GM23338 (cell line): ENCODE measurements at regions not wholly inside any gene's neighbourhood (a gene's known extent, or its start where the extent isn't known, plus 50 kb on each side); places are given as distances from the start of the nearest gene placed in this dataset.

Experiments used
- ATAC-seq: fragments of 200-7000 bp; cut with Tn5 transposase; 3 replicates; pipeline ENCODE4 v1.9.1; 2020
- DNase-seq: peaks from one replicate; pipeline ENCODE4 v3.0.0-alpha.2; 2015; ENCODE audit warnings: low spot score
- H2AFZ ChIP-seq: fragments of 200-600 bp; sonication (generic); 2 replicates; pipeline ENCODE4 v1.8.0; 2016; ENCODE audit warnings: antibody characterized with exemption, mild to moderate bottlenecking, moderate library complexity
- H3F3A ChIP-seq: fragments of 200-600 bp; sonication (generic); replicated peaks from 2 replicates; pipeline ENCODE4 v1.8.0; 2017; ENCODE audit warnings: antibody characterized with exemption, mixed run types, low read depth
- H3K27ac ChIP-seq: fragments of 200-600 bp; sonication (generic); 2 replicates; pipeline ENCODE4 v1.6.1; 2016; ENCODE audit warnings: low read depth
- H3K27me3 ChIP-seq: fragments of 200-600 bp; sonication (generic); 2 replicates; pipeline ENCODE4 v1.8.0; 2016; ENCODE audit warnings: mild to moderate bottlenecking, mixed run types, moderate library complexity; ENCODE audit not compliant: insufficient read depth
- H3K36me3 ChIP-seq: fragments of 200-600 bp; sonication (generic); 2 replicates; pipeline ENCODE4 v1.8.0; 2016; ENCODE audit warnings: mild to moderate bottlenecking; ENCODE audit not compliant: insufficient read depth
- H3K4me1 ChIP-seq: fragments of 200-600 bp; sonication (generic); 2 replicates; pipeline ENCODE4 v1.8.0; 2016; ENCODE audit warnings: mild to moderate bottlenecking, moderate library complexity; ENCODE audit not compliant: insufficient read depth
- H3K4me2 ChIP-seq: fragments of 200-600 bp; sonication (generic); 2 replicates; pipeline ENCODE4 v1.7.1; 2017; ENCODE audit warnings: mixed run types
- H3K4me3 ChIP-seq: fragments of 200-600 bp; sonication (generic); 2 replicates; pipeline ENCODE4 v1.6.1; 2016; ENCODE audit warnings: mixed run types
- H3K79me2 ChIP-seq: fragments of 200-600 bp; sonication (generic); replicated peaks from 2 replicates; pipeline ENCODE4 v1.8.0; 2017; ENCODE audit warnings: mild to moderate bottlenecking; ENCODE audit not compliant: insufficient read depth
- H3K9me2 ChIP-seq: fragments of 200-600 bp; sonication (generic); 2 replicates; pipeline ENCODE4 v1.8.0; 2017; ENCODE audit not compliant: insufficient read depth
- H4K20me1 ChIP-seq: fragments of 200-600 bp; sonication (generic); replicated peaks from 2 replicates; pipeline ENCODE4 v1.8.0; 2017; ENCODE audit warnings: mild to moderate bottlenecking; ENCODE audit not compliant: insufficient read depth
- H3K27ac Mint-ChIP-seq: 2 replicates; pipeline ENCODE4 v1.8.0; 2020; ENCODE audit warnings: inconsistent platforms, mild to moderate bottlenecking, moderate library complexity, mixed read lengths
- H3K27me3 Mint-ChIP-seq: 3 replicates; pipeline ENCODE4 v1.8.0; 2022; ENCODE audit warnings: low read depth, mild to moderate bottlenecking, moderate library complexity, mixed read lengths, inconsistent platforms; ENCODE audit not compliant: insufficient read depth, poor library complexity
- H3K36me3 Mint-ChIP-seq: 3 replicates; pipeline ENCODE4 v1.8.0; 2021; ENCODE audit warnings: low read depth, mild to moderate bottlenecking, inconsistent platforms, moderate library complexity, mixed read lengths
- H3K4me1 Mint-ChIP-seq: 3 replicates; pipeline ENCODE4 v1.8.0; 2020; ENCODE audit warnings: mild to moderate bottlenecking, inconsistent platforms, mixed read lengths
- H3K4me3 Mint-ChIP-seq: 3 replicates; pipeline ENCODE4 v1.8.0; 2021; ENCODE audit warnings: moderate library complexity, mild to moderate bottlenecking, inconsistent platforms, mixed read lengths
- H3K9me3 Mint-ChIP-seq: 3 replicates; pipeline ENCODE4 v1.8.0; 2020; ENCODE audit warnings: moderate library complexity, mild to moderate bottlenecking, inconsistent platforms, mixed read lengths
- CREB1 ChIP-seq: fragments of 250-450 bp; sonication (Bioruptor Pico); IDR thresholded peaks from 2 replicates; pipeline ENCODE4 v1.5.0; 2020; ENCODE audit warnings: low read depth, mild to moderate bottlenecking, moderate library complexity
- EZH2 ChIP-seq: fragments of 200-600 bp; sonication (generic); IDR thresholded peaks from one replicate; pipeline ENCODE4 v1.8.0; 2017; ENCODE audit warnings: antibody characterized with exemption, mild to moderate bottlenecking, low read depth; ENCODE audit not compliant: unreplicated experiment
- EZH2phosphoT487 ChIP-seq: fragments of 200-600 bp; sonication (generic); IDR thresholded peaks from one replicate; pipeline ENCODE4 v1.8.1; 2018; ENCODE audit warnings: antibody characterized with exemption; ENCODE audit not compliant: unreplicated experiment
- JUNB ChIP-seq: IDR thresholded peaks from one replicate; pipeline ENCODE4 v1.6.1; 2016; ENCODE audit warnings: antibody characterized with exemption; ENCODE audit not compliant: unreplicated experiment
- NANOG ChIP-seq: IDR thresholded peaks from 2 replicates; pipeline ENCODE4 v1.6.1; 2016; ENCODE audit warnings: antibody characterized with exemption, borderline replicate concordance
- POLR2AphosphoS5 ChIP-seq: IDR thresholded peaks from 2 replicates; pipeline ENCODE4 v1.6.1; 2016; ENCODE audit warnings: antibody characterized with exemption, low read depth
- STAT1 ChIP-seq: IDR thresholded peaks from one replicate; pipeline ENCODE4 v1.6.1; 2016; ENCODE audit warnings: antibody characterized with exemption; ENCODE audit not compliant: unreplicated experiment
- ZNF114 ChIP-seq: fragments of 250-450 bp; sonication (Bioruptor Pico); IDR thresholded peaks from 2 replicates; pipeline ENCODE4 v1.5.0; 2020; ENCODE audit warnings: mild to moderate bottlenecking, moderate library complexity
- ZNF331 ChIP-seq: fragments of 250-450 bp; sonication (Bioruptor Pico); IDR thresholded peaks from 2 replicates; pipeline ENCODE4 v1.5.0; 2020; ENCODE audit warnings: low read depth, mild to moderate bottlenecking, moderate library complexity
- TF ChIP-seq, protein P1 (sequence below): fragments of 250-450 bp; sonication (Bioruptor Pico); IDR thresholded peaks from 2 replicates; pipeline ENCODE4 v1.5.0; 2020; ENCODE audit warnings: mild to moderate bottlenecking, moderate library complexity
- TF ChIP-seq, protein P2 (sequence below): IDR thresholded peaks from 2 replicates; pipeline ENCODE4 v1.6.1; 2016; ENCODE audit warnings: antibody characterized with exemption
- TF ChIP-seq, protein P3 (sequence below), 2 experiments: fragments of 200-600 bp in 1 of 2; sonication (generic) in 1 of 2; conservative IDR thresholded peaks; 2 replicates each; pipeline versions ENCODE4 v1.5.1 to v1.6.1; 2016 to 2017; ENCODE audit warnings: antibody characterized with exemption in 2 of 2, low read depth in 2 of 2, mild to moderate bottlenecking in 2 of 2, moderate library complexity in 1 of 2
- TF ChIP-seq, protein P4 (sequence below): IDR thresholded peaks from one replicate; pipeline ENCODE4 v1.6.1; 2018; ENCODE audit warnings: antibody characterized with exemption; ENCODE audit not compliant: unreplicated experiment

DNA sequence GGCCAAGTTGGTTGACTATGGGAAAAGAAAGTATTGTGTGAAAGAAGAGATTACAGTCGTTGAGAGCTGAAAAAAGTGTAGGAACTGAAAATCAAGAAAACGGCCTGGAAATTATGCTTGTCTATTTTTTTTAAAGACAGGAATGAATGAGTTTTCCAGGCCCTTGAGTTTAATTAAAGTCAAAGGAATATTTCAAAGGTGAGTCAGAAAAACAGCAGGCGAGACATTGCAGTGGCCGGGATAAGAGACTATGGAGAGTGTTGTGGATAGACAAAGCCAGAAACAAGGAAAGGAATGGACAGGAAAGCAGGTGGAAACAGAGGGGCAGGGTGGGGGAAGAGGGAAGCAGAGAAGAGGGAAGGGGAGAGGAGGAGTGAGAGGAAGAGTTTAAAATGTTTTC, 275.1 kb upstream of the LRTM1 start:
- Histone ChIP-seq H2AFZ (no peak overlapping the region), H3K4me3 (no peak overlapping the region), H3F3A (no peaks in the 10 kb centered on the region), H3K27ac (no peak overlapping the region), H3K79me2 (no peaks in the 10 kb centered on the region), H3K4me1 (peaks cover 10% of the 10 kb centered on the region; the same call in 1 of the 2 replicates), H3K4me2 (no peak overlapping the region), H3K9me2 (peaks cover 9% of the 10 kb centered on the region; the same call in 1 of the 2 replicates), H3K36me3 (no peaks in the 10 kb centered on the region), H4K20me1 (no peaks in the 10 kb centered on the region), H3K27me3 (no peaks in the 10 kb centered on the region)
- Mint-ChIP-seq H3K36me3 (no peaks in the 10 kb centered on the region), H3K4me3 (no peak overlapping the region), H3K27ac (no peak overlapping the region), H3K9me3 (no peaks in the 10 kb centered on the region), H3K27me3 (peaks cover 2% of the 10 kb centered on the region), H3K4me1 (peaks cover 17% of the 10 kb centered on the region)
- DNase-seq, result no peak
- TF ChIP-seq, protein P1, sequence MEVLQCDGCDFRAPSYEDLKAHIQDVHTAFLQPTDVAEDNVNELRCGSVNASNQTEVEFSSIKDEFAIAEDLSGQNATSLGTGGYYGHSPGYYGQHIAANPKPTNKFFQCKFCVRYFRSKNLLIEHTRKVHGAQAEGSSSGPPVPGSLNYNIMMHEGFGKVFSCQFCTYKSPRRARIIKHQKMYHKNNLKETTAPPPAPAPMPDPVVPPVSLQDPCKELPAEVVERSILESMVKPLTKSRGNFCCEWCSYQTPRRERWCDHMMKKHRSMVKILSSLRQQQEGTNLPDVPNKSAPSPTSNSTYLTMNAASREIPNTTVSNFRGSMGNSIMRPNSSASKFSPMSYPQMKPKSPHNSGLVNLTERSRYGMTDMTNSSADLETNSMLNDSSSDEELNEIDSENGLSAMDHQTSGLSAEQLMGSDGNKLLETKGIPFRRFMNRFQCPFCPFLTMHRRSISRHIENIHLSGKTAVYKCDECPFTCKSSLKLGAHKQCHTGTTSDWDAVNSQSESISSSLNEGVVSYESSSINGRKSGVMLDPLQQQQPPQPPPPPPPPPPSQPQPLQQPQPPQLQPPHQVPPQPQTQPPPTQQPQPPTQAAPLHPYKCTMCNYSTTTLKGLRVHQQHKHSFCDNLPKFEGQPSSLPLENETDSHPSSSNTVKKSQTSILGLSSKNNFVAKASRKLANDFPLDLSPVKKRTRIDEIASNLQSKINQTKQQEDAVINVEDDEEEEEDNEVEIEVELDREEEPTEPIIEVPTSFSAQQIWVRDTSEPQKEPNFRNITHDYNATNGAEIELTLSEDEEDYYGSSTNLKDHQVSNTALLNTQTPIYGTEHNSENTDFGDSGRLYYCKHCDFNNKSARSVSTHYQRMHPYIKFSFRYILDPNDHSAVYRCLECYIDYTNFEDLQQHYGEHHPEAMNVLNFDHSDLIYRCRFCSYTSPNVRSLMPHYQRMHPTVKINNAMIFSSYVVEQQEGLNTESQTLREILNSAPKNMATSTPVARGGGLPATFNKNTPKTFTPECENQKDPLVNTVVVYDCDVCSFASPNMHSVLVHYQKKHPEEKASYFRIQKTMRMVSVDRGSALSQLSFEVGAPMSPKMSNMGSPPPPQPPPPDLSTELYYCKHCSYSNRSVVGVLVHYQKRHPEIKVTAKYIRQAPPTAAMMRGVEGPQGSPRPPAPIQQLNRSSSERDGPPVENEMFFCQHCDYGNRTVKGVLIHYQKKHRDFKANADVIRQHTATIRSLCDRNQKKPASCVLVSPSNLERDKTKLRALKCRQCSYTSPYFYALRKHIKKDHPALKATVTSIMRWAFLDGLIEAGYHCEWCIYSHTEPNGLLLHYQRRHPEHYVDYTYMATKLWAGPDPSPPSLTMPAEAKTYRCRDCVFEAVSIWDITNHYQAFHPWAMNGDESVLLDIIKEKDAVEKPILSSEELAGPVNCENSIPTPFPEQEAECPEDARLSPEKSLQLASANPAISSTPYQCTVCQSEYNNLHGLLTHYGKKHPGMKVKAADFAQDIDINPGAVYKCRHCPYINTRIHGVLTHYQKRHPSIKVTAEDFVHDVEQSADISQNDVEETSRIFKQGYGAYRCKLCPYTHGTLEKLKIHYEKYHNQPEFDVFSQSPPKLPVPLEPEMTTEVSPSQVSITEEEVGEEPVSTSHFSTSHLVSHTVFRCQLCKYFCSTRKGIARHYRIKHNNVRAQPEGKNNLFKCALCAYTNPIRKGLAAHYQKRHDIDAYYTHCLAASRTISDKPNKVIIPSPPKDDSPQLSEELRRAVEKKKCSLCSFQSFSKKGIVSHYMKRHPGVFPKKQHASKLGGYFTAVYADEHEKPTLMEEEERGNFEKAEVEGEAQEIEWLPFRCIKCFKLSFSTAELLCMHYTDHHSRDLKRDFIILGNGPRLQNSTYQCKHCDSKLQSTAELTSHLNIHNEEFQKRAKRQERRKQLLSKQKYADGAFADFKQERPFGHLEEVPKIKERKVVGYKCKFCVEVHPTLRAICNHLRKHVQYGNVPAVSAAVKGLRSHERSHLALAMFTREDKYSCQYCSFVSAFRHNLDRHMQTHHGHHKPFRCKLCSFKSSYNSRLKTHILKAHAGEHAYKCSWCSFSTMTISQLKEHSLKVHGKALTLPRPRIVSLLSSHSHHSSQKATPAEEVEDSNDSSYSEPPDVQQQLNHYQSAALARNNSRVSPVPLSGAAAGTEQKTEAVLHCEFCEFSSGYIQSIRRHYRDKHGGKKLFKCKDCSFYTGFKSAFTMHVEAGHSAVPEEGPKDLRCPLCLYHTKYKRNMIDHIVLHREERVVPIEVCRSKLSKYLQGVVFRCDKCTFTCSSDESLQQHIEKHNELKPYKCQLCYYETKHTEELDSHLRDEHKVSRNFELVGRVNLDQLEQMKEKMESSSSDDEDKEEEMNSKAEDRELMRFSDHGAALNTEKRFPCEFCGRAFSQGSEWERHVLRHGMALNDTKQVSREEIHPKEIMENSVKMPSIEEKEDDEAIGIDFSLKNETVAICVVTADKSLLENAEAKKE (CRISPR knock-in tag), result no peak
- TF ChIP-seq ZNF331 (no peak), EZH2phosphoT487 (no peak), JUNB (no peak), NANOG (no peak), EZH2 (no peak), ZNF114 (CRISPR knock-in tag) (no peak), POLR2AphosphoS5 (no peak), CREB1 (CRISPR knock-in tag) (no peak), STAT1 (no peak)
- TF ChIP-seq, protein P2, sequence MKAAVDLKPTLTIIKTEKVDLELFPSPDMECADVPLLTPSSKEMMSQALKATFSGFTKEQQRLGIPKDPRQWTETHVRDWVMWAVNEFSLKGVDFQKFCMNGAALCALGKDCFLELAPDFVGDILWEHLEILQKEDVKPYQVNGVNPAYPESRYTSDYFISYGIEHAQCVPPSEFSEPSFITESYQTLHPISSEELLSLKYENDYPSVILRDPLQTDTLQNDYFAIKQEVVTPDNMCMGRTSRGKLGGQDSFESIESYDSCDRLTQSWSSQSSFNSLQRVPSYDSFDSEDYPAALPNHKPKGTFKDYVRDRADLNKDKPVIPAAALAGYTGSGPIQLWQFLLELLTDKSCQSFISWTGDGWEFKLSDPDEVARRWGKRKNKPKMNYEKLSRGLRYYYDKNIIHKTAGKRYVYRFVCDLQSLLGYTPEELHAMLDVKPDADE, result no peak
- TF ChIP-seq, protein P3, sequence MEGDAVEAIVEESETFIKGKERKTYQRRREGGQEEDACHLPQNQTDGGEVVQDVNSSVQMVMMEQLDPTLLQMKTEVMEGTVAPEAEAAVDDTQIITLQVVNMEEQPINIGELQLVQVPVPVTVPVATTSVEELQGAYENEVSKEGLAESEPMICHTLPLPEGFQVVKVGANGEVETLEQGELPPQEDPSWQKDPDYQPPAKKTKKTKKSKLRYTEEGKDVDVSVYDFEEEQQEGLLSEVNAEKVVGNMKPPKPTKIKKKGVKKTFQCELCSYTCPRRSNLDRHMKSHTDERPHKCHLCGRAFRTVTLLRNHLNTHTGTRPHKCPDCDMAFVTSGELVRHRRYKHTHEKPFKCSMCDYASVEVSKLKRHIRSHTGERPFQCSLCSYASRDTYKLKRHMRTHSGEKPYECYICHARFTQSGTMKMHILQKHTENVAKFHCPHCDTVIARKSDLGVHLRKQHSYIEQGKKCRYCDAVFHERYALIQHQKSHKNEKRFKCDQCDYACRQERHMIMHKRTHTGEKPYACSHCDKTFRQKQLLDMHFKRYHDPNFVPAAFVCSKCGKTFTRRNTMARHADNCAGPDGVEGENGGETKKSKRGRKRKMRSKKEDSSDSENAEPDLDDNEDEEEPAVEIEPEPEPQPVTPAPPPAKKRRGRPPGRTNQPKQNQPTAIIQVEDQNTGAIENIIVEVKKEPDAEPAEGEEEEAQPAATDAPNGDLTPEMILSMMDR (conservative IDR thresholded peaks at IDR 0.05; ENCODE audit: low read depth in 2 of 2), result no peak
- TF ChIP-seq, protein P4, sequence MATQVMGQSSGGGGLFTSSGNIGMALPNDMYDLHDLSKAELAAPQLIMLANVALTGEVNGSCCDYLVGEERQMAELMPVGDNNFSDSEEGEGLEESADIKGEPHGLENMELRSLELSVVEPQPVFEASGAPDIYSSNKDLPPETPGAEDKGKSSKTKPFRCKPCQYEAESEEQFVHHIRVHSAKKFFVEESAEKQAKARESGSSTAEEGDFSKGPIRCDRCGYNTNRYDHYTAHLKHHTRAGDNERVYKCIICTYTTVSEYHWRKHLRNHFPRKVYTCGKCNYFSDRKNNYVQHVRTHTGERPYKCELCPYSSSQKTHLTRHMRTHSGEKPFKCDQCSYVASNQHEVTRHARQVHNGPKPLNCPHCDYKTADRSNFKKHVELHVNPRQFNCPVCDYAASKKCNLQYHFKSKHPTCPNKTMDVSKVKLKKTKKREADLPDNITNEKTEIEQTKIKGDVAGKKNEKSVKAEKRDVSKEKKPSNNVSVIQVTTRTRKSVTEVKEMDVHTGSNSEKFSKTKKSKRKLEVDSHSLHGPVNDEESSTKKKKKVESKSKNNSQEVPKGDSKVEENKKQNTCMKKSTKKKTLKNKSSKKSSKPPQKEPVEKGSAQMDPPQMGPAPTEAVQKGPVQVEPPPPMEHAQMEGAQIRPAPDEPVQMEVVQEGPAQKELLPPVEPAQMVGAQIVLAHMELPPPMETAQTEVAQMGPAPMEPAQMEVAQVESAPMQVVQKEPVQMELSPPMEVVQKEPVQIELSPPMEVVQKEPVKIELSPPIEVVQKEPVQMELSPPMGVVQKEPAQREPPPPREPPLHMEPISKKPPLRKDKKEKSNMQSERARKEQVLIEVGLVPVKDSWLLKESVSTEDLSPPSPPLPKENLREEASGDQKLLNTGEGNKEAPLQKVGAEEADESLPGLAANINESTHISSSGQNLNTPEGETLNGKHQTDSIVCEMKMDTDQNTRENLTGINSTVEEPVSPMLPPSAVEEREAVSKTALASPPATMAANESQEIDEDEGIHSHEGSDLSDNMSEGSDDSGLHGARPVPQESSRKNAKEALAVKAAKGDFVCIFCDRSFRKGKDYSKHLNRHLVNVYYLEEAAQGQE, result no peak
- no peak for ATAC-seq
